Gastrocnemius medialis (tissue), 4 donors: ENCODE measurements at regions not wholly inside any gene's neighbourhood (a gene's known extent, or its start where the extent isn't known, plus 50 kb on each side); places are given as distances from the start of the nearest gene placed in this dataset.

ENCODE experiments used
- CTCF ChIP-seq, 5 experiments: fragments of 450-650 bp in 3 of 5; fragments of 200-600 bp in 2 of 5; sonication (generic) in 2 of 5; IDR thresholded peaks in 4 of 5; conservative IDR thresholded peaks in 1 of 5; 1 replicate in 4 of 5; 2 replicates in 1 of 5; pipeline ENCODE4 v1.5.1; 2016 to 2019; ENCODE audit warnings: antibody characterized with exemption in 5 of 5, mild to moderate bottlenecking in 3 of 5, moderate library complexity in 3 of 5
- POLR2A ChIP-seq, 2 donors: fragments of 450-650 bp; IDR thresholded peaks; one replicate each; pipeline ENCODE4 v1.6.1; 2017; ENCODE audit warnings: antibody characterized with exemption in 2 of 2, mild to moderate bottlenecking in 2 of 2, moderate library complexity in 2 of 2

GRCh38 chr21:17901458-17902079, 82.4 kb upstream of the C21orf91 start:
- no peak for TF ChIP-seq CTCF (IDR thresholded peaks at IDR 0.05 in 4 of 5, conservative IDR thresholded peaks at IDR 0.05 in 1 of 5)
- no peak for TF ChIP-seq POLR2A (IDR thresholded peaks at IDR 0.05)
